Spleen (tissue), 7 donors: ENCODE measurements at regions not wholly inside any gene's neighbourhood (a gene's known extent, or its start where the extent isn't known, plus 50 kb on each side); places are given as distances from the start of the nearest gene placed in this dataset.

Experiments
- CTCF ChIP-seq, 11 experiments: fragments of 200-600 bp in 7 of 11; fragments of 450-650 bp in 4 of 11; sonication (generic) in 4 of 11; IDR thresholded peaks in 8 of 11; conservative IDR thresholded peaks in 3 of 11; 1 replicate in 7 of 11; 2 replicates in 4 of 11; pipeline versions ENCODE4 v1.4.0 to v1.8.0; 2016 to 2021; ENCODE audit warnings: antibody characterized with exemption in 11 of 11, inconsistent platforms in 4 of 11, mild to moderate bottlenecking in 1 of 11
- POLR2A ChIP-seq, 3 donors: fragments of 450-650 bp; IDR thresholded peaks; one replicate each; pipeline ENCODE4 v1.5.1; 2017; ENCODE audit warnings: antibody characterized with exemption in 3 of 3, mild to moderate bottlenecking in 1 of 3
- donor health status: DM: no; HTN: no; CAD: no; lungs with moderate emphysema.
- donor health status: DM: no; HTN: no; CAD: no.
- donor health status: DM: no; HTN: no; CAD: no.

DNA sequence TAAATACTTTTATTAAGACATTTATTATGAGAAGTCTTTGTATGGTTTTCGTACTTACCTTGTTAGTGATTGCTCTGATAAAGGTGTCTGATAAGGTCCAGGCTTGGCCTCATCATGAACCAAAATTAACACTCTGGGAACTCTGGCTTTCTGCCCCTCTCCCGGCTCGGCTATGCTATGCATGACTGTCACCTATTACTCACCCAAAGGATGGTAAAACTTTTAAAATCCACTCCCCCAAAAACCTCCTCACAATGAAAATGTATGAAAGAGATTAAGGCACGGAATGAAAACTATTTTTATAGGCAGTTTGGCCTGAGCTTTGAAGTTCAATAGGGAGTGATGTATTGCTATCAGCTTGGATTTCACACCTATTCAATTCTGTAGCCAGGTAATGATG lies 217.3 kb upstream of the TBX3 start:
- no peak for TF ChIP-seq CTCF (IDR thresholded peaks at IDR 0.05 in 8 of 11, conservative IDR thresholded peaks at IDR 0.05 in 3 of 11)
- TF ChIP-seq POLR2A (IDR thresholded peaks at IDR 0.05) = no peak
